CD4-positive, alpha-beta T cell treated with Interferon gamma for 1 hour (primary cell): ENCODE measurements at regions not wholly inside any gene's neighbourhood (a gene's known extent, or its start where the extent isn't known, plus 50 kb on each side); places are given as distances from the start of the nearest gene placed in this dataset.
"Not testable (repeated sequence)": the region's sequence is repeated elsewhere in the genome, so short reads cannot be mapped to it uniquely, and the experiment has no call there.

Experiments
- DNase-seq: peaks from one replicate; pipeline ENCODE4 v3.0.0-alpha.2; 2020

DNA sequence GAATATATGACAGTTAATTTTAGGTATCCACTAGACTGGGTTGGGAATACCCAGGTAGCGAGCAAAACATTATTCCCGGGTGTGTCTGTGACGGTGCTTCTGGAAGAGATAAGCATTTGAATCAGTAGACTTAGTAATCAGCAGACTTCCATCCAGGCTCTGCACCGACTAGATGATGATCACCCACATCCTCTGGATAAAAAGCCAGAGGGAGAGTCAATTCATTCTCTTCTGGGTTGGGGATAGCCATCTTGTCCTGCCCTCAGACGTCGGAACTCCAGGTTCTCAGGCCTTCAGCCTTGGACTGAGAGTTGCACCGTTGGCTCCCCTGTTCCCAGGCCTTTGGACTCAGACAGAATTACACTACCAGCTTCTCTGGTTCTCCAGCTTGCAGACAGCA lies 168.0 kb downstream of the PHLDA1 start:
- no peak for DNase-seq

DNA sequence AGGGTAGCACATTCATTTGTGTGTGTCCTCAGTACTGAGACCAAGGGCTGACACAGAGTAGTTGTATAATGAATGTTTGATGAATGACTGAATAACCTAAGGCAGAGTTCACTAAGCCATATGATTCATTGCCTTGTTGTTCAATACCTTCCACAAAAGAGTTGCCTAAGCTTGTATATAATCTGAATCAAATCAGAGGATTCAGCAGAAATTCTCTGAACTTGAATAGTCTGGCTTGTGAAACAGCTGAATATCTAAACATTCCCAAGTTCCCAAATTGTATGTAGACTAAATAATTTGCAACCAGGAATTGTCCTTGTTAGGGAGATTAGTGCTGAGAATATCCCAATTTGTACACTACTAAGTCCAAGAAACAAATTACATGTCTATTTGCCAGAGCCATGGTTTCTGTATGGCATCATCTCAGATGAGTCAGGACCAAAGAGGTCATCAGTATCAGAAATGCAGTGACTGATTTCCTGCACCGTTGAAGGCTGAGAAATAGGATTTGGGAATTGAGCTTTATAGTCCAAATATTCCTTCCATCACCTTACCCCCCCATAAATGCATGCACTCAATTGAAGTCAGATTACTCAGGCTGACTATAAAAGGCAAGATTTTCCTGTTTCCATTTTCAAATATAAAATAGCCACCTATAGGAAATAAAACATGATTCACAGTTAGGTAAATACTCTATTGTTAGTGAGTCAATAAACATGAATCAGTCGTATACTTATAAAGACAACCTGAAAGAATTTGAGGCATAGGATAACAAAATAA lies 168.7 kb downstream of the PHLDA1 start:
- DNase-seq, result no peak

- DNase-seq, result no peak
These were observed 171.7 kb downstream of the PHLDA1 start for GRCh38 chr12:75859868-75860267.

DNA sequence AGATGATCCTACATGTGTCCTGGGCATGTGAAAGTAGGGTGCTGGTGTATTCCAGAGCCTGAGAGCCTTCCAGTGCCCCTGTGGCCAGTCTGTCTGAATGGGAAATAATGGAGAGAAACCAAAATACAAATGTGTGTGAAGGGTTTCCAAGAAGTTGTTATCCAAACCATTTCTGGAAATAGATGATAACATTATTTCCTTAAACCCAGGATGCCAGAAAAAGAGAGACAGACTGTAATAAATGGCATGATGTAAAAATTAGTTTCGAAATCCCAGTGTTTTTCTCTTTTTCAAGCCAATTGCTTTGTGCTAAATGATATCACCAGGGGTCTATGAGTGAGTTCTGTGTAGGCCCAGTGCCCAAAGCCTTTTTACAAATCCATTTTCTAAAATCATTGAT lies 175.3 kb downstream of the PHLDA1 start:
- no peak for DNase-seq

- no peak for DNase-seq
These were observed 176.2 kb downstream of the PHLDA1 start for GRCh38 chr12:75855360-75855759.

DNA sequence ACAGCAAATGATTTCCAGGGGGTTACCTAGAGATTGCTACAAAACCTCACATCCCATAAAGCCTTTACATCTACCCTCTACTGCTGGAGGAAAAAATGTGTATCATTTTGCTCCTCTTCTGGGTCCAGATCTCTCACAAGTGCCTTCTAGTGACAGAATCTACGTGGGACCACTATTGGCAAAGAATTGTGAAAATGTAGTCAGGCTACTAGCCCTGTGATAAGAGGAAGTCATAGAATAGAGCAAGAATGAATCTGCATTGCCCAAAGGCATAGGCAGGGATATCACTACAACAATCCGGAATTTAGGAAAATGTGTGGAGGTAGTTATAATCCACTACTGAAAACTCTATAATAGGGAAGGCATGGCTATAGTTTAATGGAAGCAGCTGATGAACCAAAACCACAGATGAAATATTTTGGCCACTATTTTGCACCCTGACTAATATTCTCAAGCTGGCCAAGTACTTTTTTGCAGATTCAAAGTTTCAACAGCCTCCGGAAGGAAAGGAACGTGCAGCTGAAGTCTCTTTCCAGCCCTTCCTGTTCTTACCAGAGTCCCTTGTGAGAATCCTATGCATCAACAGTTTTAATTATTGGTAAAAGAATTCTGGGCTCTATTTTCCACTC lies 176.8 kb downstream of the PHLDA1 start:
- no peak for DNase-seq

GRCh38 chr12:75854137-75854536 lies 177.4 kb downstream of the PHLDA1 start:
- not testable (repeated sequence) for DNase-seq

DNA sequence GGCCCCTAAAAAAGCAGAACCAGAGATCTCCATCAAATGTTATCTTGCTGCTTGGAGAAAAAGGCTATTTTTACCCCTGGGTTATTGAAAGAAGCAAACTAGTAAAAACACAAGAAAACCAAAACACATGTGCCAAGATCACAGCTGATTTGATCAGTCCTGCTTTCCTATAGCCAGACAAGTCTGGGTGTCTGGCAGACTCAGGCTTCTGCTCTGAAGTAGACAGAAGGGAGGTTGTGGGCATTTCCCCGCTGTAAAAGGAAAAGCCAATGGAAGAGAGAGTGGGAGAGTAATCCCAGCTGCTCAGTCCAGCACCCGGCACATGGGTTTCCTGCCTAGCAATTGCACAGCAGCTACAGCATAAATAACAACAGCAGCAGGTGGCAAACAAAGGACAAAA lies 177.9 kb downstream of the PHLDA1 start:
- no peak for DNase-seq

DNA sequence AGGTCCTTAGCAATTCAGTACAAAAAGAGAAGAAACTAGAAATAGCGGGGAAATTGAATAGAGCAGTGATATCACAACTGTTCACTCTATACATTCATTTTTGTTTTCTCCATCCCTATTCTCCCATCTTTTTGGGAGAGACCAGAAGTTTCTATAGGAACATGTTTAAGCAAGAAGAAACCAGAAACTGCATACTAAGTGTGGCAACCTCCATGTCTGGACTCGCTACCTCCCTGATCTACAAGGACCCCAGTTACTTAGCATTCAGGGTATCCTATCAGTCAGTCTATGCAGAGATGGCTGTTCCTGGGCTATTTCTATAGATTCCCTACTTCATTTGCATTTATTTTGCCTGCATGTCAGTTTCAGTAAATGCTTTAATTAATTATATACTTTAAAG lies 178.6 kb downstream of the PHLDA1 start:
- DNase-seq, result no peak

GRCh38 chr12:75852143-75852542 lies 179.4 kb downstream of the PHLDA1 start:
- DNase-seq, result no peak

DNA sequence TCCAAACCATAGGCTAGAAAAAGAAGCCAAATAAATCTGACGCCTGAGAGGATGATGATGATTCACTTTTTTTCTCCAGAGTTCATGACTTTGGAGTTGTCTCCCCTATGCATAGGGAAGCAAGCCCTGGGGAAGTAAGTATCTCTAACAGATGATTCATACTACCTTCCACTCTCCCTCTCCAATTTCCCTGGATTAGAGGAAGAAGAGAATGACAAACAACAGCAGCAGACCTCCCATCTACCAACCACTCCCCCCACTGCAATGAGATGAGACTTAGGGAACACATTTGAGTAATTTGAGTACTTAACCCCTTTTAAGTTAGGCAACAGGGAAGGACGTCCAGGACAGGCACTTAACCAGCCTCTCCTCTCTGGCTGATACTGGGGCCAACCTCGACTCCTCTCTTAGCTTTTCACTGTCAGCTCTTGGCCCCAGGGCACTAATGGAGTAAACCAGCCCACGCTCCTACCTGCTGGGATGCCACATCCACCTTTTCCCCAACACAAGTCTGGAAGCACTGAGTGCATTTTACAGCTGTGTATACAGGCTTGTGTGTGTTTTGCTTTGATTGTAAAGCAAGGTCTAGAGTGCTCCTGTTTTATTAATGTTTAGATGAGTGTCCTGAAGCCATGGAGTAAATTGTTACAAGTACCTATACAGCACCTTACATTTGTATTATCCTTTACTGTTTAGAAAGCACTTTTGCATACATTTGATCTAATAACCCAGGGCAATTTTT lies 180.7 kb downstream of the PHLDA1 start:
- no peak for DNase-seq

GRCh38 chr12:75848961-75849360 lies 182.6 kb downstream of the PHLDA1 start:
- no peak for DNase-seq

- no peak for DNase-seq
These were observed 183.1 kb downstream of the PHLDA1 start for GRCh38 chr12:75848431-75848925.

DNA sequence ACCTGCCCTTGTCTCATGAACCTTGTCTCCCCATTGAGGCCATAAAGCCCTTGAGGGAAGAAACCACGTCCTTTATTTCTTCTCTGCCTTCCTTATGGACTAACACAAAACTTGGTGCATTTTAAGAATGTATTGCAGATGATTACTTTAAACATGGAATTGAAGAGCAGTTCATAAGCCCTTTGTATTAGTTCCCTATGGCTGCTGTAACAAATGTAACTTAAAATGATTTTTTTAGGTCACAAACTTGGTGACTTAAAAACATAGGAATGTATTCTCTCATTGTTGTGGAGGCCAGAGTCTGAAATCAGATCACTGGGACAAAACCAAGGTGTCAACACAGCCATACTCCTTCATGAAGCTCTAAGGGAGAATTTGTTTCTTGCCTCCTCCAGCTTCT lies 185.5 kb downstream of the PHLDA1 start:
- DNase-seq, result no peak

- DNase-seq, result no peak
These were observed 186.6 kb downstream of the PHLDA1 start for GRCh38 chr12:75844985-75845384.

GRCh38 chr12:75844049-75844770 lies 187.4 kb downstream of the PHLDA1 start:
- DNase-seq, result no peak

DNA sequence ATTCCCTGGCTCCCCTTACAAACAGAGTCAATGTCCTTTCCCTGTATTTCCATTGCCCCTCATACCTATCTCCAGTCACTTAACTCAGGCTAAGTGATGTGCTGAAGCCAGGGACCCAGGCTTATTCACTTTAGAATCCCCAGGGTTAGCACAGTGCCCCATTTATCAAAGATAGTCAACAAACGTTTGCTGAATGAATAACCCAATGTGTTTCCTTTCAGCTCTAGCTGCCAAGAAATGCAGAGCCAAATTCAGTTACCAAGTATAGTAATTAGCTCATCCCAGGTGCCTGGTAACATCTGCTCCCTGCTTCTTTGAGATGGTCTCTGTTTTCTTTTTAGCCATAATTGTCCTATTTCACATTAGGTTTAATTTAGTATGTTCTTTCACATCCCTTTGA lies 189.5 kb downstream of the PHLDA1 start:
- no peak for DNase-seq

- DNase-seq, result no peak
These were observed 190.6 kb downstream of the PHLDA1 start for GRCh38 chr12:75840994-75841355.

- no peak for DNase-seq
These were observed 193.3 kb downstream of the PHLDA1 start for GRCh38 chr12:75838309-75838708.

DNA sequence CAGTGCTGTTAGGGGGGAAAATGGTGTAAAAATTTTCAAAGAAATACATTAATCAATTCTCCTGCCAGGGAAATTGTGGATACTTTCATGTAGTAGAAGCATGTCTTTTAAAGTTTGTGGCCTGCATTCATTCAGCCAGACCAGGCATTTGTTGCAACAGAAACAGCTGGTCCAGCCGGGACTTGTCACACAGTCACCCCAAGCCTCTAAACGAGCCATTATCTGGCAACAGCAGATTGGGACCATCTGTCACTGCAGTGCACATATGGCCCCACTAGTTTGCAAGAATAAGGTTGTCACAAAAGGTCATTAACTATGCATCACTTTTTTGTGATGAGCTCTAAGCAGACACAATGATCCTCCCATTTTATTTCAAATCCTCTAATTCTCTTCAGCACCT lies 193.9 kb downstream of the PHLDA1 start:
- DNase-seq, result no peak

GRCh38 chr12:75836533-75836932 lies 195.0 kb downstream of the PHLDA1 start:
- DNase-seq, result no peak

DNA sequence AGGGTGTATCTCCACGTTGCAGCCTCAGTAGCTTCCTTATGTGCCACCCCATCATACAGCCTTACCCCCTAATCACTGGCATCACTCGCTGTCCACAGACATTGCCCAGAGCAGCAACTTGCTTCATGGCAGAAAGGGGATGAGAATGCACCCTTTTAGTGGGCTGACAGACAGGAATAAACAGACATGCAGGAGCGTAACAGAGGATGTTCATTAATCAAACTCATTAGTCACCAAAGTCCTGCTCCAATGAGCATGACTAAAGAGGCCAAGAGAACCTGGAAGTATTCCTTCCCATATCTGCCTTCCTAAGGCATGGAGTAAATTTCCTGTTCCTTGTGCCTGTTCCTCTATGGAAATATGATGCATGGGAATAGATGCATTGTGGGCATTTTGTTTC lies 197.0 kb downstream of the PHLDA1 start:
- DNase-seq, result no peak

GRCh38 chr12:75833268-75833667 lies 198.3 kb downstream of the PHLDA1 start:
- DNase-seq, result no peak
